ENCODE measurements at regions not wholly inside any gene's neighbourhood (a gene's known extent, or its start where the extent isn't known, plus 50 kb on each side); places are given as distances from the start of the nearest gene placed in this dataset.

DNA sequence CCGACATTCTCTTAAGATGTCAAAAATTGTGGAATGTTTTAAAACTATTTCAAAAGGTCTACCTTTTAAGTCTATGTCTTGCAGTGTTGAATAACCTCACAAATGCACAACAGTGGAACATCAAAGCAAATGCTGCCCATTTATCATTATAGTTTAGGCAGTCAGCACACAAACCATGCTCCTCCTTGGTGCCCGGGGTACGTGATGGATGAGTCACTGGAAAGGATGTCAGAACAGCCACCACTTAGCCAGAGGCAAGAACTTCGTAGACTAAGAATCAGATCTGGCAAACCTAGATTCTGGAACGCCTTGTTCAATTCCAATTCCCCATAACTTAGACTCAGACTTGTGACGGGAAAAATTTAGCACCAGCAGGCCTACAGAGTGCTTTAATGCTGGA is 343.6 kb downstream of the FGF9 start:
- no peak for DNase-seq

DNA sequence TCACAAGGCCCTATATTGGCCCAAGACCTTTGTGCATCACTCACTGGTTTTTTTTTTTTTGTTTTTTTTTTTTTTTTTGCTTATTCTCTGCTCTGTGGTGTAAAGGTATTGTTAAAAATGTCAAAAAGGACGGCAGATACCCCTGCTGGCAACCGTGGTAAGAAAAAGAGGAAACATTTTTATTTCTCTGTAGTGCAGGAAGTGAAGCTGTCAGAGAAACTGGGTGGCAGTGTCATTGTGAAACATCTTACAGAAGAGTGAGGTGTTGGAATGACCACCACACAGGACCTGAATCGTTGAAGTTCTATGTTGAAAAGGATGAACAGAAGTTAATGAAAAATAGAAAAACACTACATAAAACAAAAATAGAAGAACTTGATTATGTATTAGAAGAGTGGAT is 346.4 kb downstream of the FGF9 start:
- no peak for DNase-seq

DNA sequence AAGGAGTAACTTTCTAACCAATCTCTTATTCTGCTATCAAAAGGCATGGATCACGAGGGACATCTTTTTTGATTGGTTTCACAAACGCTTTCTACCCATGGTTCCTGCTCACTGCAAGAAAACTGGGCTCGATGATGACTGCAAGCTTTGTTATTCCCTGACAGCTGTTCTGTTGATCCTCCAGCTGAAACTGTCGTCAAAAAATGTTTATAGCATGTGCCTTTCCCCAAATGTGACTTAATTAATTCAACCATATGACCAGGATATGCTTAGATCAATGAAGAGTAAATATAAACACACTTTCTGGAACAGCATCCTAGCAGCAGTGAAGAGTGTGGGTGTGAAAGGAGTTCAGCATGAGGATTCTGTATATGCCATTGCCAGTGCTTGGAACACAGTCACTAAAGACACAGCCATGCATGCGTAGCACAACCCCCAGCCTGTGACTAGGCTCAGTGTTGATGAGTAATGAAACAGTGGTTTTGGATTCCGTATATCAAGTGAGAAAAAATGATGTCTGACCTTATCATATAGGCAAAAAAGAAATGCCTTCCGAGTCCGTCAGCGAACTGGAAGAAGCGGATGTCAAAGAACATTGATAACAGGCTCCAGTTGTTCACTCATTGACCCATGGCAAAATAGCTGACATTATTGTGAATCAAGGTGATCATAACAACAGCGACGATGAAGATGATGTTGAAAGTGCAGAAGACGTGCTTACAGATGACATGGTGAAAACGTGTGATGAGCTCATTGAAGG is 347.4 kb downstream of the FGF9 start:
- DNase-seq: no peak

DNA sequence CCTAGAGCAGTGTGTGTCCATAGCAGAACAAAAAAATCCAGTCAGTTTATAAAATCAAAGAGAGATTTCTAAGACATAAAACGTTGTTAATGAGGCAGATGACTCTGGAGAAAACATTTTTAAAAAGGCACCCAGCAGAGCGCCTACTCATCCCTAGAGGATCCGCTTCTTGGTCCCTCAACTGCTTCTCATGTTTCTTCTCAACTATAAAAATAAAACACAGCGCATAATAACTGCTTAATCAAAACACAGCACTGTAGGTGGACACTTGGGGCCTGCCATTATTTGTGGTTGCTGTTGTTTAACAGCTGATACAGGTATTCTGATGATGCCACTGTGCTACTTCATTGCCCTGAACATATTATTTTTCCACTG is 347.9 kb downstream of the FGF9 start:
- DNase-seq: no peak

DNA sequence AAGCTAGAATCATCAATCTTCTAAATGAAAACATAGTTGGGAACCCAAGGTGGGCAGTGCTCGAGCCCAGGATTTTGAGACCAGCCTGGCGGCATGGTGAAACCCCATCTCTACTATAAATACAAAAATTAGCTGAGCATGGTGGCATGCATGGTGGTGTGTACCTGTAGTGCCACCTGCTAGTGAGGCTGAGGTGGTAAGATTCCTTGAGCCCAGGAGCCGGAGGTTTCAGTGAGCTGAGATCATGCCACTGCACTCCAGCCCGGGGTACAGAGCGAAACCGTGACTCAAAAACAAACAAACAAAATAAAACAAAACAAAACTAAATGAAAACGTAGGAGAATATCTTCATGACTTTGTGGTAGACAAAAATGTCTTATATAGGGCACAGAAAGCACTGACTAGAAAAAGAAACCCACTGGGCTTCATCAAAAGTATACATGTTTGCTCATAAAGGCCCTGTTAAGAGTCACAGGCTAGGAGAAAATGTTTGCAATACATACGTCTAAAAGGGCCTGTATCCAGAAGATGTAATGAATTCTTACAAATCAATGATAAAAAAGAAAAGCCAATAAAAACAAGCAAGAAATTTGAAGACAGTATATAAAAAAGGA is 353.6 kb downstream of the FGF9 start:
- no peak for DNase-seq

DNA sequence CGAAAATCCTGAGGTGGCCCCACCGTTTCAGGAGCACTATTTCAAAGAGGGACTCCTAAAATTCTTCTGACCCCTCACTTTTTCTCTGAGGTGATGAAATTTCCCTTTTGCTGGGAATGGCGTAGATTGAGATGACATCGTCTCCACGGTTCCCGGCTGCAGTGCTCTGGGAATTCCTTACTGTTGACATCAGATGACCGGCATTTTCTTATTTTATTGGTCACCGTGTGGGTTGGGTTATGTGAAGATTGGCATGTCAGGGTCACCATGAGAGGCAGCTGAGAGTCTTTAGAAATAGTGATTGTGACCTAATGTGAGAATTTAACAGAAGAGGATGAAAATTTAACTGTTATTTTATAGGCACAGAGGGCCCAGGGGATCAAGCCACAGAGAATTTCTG is 356.7 kb downstream of the FGF9 start:
- DNase-seq: no peak

DNA sequence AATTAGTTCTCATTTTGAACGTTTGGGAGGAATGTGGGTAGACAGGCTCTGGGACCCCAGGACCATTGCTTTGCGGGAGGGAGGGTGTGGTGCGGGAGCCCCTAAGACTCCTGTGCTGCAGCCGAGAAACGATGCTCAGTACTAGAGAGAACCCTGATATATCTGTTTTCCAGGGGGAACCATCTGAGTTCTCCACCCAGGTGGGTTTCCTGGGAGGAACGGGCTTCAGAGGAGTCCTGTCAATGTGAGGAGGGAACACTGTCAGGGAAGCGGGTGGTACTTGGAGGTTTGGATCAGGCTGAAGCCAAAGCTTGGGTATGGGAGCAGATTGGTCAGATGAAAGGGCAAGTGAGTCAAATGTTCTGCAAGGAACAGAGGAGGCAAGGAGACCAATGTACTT is 358.0 kb downstream of the FGF9 start:
- no peak for DNase-seq

DNA sequence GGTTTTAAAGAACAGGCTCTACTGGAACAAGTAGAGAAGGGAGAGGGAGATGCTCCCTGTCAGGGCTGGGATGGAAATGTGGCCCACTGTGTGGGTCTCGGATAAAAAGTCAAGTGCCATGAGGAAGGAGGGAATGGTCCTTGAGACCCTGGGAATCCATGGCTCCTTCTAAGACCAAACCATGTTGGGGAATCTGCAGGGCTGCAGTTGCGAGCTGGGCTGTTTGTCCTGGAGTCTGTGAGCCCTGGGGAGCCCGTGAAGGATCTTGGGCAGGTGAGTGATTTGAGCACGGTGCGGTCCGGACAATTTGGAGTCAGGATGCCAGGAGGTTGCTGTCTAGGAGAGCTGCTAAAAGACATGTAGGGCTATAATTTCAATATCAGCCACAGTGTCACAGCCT is 359.4 kb downstream of the FGF9 start:
- no peak for DNase-seq

DNA sequence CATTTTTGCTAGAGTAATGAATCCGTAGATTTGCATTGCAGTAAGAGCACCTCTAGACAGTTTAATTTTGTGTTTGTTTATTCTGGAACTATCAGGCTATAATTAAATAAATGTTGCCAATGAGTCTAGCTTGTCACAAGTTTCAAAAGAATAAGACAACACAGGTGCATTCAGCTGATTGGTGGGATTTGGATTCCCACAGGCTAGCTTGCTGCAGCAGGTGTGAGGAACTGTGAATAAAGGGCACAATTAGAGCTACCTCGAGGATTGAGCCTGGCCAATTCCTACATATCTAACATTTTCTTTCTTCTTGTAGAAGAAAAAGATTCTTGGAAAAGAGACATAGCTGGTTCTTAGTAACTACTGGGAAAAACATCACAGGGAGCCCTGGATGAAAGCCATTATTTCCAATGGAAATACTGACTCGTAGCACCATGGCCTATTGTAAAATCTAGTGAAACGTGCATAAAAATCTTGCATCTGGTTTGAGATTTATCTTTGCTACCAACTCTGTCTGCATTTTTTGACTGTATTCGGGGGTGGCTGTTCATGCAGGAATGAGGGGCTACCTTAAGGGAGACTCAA is 360.9 kb downstream of the FGF9 start:
- no peak for DNase-seq

DNA sequence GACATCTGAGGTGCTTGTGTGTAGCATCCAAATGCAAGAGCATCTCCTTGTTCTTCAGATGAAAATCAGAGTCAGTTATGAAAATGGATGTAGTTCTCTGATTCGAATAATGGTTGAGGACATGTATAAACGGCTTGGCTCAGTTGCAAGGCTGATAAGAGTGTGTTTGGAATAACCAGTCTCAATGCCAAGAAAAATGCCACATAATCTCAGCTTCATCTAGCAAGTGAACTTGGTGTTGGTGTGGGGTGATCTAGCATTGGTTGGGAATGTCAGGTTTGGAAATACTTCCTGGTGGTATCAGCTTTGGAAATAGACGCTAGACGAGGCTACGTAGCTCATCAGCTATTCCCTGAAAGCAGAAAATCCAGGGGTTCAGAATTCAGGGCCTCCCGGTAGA is 362.0 kb downstream of the FGF9 start:
- DNase-seq: no peak

DNA sequence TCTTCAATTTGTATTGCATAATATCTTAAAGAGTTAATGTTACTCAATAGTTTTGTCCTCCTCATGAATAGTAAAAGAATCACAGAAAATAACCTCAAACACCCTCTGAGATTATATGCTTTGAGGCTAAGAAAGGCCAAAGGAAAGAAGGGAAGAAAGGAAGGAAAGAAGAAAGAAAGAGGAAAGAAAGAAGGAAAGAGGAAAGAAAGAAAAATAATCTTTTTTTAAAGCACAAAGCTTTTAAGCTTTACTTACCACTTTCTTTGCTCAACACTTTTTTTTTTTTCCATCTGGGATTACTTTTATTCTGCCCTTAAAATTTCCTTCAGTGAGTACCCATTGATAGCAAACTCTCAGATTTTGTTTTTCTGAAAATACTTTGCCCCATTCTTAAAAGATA is 369.1 kb downstream of the FGF9 start:
- no peak for DNase-seq

DNA sequence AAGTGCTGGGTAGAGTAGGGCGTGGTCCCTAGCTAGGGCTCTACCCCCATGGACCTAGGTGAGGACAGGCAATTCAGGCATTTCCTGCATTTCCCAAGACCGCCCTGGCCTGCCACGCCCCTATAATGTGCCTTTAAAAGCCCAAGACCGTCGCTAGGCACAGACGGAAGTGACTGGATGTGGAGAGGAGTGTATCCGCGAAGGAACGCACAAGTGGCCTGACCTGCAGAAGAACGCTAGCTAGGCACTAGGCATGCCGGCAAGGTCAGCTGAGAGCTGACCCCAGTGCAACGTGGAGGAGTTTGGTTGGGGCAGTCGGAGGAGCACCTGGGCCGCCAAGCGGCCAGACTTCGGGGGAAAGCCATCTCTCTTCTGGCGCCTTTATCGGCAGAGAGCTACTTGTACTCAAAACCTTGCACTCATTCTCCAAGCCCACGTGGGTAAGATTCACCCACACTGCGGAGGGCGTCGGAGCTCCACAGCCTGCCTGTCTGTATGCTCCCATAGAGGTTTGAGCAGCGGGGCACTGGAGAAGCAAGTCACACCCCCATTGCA is 370.0 kb downstream of the FGF9 start:
- no peak for DNase-seq

DNA sequence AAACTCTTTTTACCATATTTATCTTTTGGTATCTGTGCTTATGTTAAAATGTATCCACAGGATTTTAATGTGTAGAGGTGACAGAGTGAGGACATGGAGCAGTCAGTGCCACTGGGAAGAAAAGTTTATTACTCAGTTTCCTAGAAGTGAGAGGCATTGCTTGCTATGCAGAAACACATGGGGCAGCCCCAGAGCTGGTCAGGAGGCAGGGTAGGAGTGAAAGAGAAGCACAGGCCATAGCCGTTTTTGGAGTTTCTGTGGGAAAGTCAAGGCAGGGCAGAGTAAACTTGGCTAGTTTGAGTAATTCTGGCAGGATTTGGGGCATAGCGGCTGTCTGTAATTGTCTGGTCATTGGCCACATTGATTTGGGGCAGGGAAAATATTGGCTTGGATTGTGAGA is 370.9 kb downstream of the FGF9 start:
- DNase-seq: no peak

DNA sequence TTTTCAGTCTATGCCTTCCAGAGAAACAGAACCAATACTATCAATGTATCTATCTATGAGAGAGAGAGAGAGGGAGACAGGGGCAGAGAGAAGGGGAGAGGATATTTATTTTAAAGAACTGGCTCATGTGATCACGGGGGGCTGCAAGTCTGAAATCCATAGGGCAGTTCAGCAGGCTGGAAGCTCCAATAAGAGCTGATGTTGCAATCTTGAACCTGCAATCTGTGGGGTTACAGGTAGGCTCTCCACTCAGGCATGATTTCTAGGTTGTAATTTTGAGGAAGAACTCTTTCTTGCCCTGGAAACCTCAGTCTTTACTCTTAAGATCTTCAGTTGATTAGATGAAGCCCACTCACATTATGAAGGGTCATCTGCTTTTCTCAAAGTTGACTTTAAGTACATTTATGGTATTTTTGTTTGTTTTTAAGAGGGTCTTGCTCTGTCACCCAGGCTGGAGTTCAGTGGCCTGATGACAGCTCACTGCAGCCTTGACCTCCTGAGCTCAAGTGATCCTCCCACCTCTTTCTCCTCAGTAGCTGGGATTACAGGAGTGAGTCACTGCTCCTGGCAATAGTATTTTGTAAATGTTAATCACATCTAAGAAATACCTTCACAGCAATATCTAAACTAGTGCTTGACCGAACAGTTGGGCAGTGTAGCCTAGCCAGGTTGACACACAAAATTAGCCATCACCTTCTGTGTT is 376.4 kb downstream of the FGF9 start:
- no peak for DNase-seq

DNA sequence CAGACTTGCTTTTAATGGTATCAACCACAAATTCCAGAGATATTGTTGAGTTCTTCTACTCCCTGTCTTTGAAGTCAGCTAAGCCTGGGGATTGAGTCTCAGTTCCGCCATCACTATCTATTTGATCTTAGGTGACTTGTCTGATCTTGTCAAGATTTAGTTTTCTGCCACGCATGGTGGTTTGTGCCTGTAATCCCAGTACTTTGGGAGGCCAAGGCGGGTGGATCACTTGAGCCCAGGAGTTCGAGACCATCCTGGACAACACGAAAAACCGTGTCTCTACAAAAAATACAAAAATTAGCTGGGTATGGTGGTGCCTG is 376.9 kb downstream of the FGF9 start:
- DNase-seq: no peak

DNA sequence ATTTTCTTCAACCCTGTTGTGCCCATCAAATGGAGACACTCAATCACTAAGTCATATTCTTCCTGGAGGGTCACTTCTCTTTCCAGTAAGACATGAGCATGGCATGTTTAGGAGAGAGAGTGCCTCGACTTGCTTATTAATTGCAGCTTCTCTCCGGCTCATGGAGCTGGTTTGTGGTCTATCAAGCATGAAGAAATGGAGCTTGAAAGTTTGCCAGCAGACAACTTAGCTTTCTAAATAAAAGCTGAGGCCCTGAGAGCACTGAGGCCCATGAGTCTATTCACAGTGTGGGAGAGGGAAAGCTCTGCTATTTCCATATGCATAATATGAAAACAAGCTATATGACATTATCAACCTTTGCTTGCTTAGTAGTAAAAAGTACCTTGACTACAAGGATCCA is 378.5 kb downstream of the FGF9 start:
- DNase-seq: no peak

DNA sequence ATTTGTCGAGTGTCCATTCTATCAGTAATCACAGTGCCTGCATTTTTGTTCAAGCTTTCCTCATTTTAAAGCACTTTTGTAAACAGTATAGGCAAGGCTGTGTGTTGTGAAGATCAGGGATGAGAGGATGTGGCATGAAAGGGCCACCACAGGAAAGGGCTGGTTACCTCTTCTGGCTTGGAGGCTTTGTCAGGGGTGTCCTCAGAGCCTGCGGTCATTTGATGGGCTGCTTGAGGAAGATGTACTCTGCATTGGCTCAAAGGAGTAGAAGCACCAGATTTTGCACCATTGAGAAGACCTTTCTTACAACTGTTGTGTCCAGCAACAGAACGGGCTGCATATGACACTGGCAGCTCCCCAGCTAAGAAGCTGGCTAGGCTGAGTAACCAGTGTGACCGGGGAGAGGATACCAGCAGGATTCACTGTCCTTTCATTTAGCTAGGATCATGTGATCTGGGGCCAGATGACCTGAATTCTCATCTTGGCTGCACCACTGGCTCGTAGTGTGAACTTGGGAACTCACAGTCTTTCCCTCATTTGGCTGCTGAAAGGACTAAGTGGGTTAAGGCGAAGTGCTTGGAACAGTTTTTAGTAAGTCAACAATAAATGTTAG is 380.2 kb downstream of the FGF9 start:
- no peak for DNase-seq

DNA sequence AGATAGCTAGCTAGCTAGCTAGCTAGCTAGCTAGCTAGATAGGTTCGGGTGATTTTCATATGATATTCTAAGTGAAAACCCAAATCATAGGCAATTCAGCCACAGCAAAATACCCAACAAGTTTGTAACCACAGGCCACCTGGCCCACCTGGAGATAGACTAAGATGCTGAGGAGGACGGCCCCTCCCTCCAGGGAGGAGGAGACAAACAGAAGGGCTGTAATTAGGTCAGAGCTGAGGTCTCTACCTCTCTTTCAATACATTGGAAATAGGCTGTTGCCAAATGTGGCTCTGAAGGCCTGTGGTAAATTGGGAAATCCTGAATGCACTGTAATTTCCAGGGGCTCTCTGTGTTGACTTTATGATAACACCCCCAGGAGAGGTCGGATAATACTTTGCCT is 382.2 kb downstream of the FGF9 start:
- no peak for DNase-seq

DNA sequence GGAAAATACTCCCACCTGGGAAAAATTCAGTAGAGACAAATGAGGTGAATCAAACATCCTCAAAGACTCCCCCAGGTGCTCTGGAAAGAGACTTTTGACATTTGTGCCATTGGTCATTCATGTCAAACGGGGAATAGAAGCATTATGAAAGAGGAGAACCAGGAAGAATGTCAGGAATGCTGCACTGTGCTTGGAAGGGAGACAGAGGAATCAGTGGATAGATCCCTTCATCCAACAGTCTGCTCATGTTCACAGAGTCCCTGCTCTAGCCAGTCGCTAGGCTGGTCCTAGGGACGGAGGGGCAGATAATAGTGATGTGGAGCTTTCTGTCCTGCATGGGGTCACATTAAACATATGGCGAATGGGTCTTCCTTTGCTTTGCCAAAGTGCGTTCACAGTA is 384.4 kb downstream of the FGF9 start:
- DNase-seq: no peak

DNA sequence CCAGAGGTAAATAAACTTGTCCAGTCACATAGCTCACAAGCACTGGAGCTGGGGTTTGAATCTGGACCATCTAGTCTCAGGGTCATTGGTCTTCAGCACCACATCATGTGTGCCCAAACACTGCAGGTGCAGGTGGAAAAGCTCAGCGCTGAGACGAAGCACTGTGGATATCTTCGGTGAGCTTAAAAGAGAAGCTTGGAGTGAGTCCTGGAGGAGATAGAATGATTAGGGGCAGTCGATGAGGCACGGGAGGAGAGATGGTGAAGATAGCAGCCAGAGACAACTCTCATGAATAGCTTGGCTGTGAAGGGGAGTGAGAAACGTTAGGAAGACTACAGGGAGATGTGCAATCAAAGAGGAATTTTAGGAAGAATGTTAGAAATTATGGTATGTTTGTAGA is 389.3 kb downstream of the FGF9 start:
- DNase-seq: no peak

DNA sequence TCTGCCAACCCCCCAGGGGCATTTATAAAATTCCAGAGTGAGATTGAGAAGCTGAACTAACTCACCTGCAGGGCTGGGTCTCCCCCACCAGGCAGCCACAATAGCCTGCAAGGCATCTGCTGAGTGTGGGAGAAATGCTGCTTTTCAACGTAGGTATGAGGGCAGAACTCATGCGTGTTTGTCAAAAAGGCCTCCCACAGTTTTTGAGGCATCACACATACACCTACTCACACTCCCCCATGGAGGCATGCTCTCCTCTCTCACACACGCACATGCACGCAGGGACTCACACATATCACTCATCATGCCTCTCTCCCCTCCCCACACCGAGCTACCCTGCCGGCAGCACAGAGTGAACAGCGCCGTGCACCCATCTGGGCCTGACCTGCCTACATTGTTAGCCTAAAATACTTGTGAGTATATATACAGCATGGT is 390.5 kb downstream of the FGF9 start:
- no peak for DNase-seq

DNA sequence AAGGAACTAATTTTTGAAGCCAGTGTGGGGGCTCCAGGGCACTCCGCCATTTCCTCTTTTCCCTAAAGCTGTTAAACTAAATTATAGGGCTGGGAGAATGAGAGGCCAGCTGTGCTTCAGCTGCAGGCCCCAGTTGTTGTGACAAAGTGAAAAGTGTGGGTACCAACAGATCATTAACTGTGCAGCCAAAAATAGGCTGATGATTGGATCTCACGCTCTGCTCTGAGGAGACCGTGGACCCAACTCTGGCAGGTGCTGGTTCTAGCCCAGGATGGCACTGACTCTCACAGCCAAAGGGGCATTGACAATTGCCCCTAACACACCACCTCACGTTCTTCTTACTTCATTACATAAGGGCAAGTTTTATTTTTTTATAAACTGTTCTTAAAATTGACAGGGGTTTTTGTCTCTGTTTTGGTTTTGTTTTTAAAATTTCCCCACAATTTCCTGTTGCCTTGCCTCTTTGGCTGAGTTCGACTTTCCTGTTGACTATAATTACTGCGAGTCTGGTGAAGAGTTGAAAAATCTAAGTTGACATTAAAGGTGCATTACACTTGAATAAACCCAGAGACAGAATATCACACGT is 391.0 kb downstream of the FGF9 start:
- DNase-seq: no peak

All from NCI-H524 (cell line).